DND-41 (cell line): ENCODE measurements at regions not wholly inside any gene's neighbourhood (a gene's known extent, or its start where the extent isn't known, plus 50 kb on each side); places are given as distances from the start of the nearest gene placed in this dataset.

Experiments
- ATAC-seq: fragments of 200-7000 bp; cut with Tn5 transposase; 3 replicates; pipeline ENCODE4 v1.9.1; 2021; ENCODE audit warnings: low read depth; ENCODE audit not compliant: insufficient read depth
- DNase-seq: peaks from one replicate; pipeline ENCODE4 v3.0.0-alpha.2; 2020
- H2AFZ ChIP-seq: 2 replicates; pipeline ENCODE4 v1.6.0; 2012; ENCODE audit warnings: low read depth, low read length
- H3K27ac ChIP-seq: 2 replicates; pipeline ENCODE4 v1.5.1; 2012; ENCODE audit warnings: low read length, inconsistent platforms
- H3K27me3 ChIP-seq: fragments of 200-600 bp; sonication (generic); 2 replicates; pipeline ENCODE4 v1.6.0; 2012; ENCODE audit warnings: low read length, mild to moderate bottlenecking, inconsistent platforms; ENCODE audit not compliant: insufficient read depth, poor library complexity
- H3K36me3 ChIP-seq: 2 replicates; pipeline ENCODE4 v1.5.1; 2012; ENCODE audit warnings: low read length, inconsistent platforms; ENCODE audit not compliant: insufficient read depth
- H3K4me1 ChIP-seq: 2 replicates; pipeline ENCODE4 v1.5.1; 2012; ENCODE audit warnings: mild to moderate bottlenecking, low read length; ENCODE audit not compliant: insufficient read depth
- H3K4me2 ChIP-seq: 2 replicates; pipeline ENCODE4 v1.6.0; 2012; ENCODE audit warnings: mild to moderate bottlenecking, moderate library complexity, low read length, inconsistent platforms; ENCODE audit not compliant: insufficient read depth
- H3K4me3 ChIP-seq, 2 experiments: fragments of 200-600 bp in 1 of 2; shearing (Covaris generic) in 1 of 2; 2 replicates each; pipeline ENCODE4 v1.5.1; 2012 to 2016; ENCODE audit warnings: inconsistent platforms in 2 of 2, low read length in 2 of 2, mild to moderate bottlenecking in 2 of 2, low read depth in 1 of 2, moderate library complexity in 1 of 2
- H3K79me2 ChIP-seq: 2 replicates; pipeline ENCODE4 v1.6.0; 2012; ENCODE audit warnings: low read length, inconsistent platforms; ENCODE audit not compliant: insufficient read depth
- H3K9ac ChIP-seq: 2 replicates; pipeline ENCODE4 v1.6.0; 2012; ENCODE audit warnings: low read depth, mild to moderate bottlenecking, inconsistent platforms, low read length, moderate library complexity
- H3K9me3 ChIP-seq: 2 replicates; pipeline ENCODE4 v1.5.1; 2012; ENCODE audit warnings: low read length, moderate library complexity, mild to moderate bottlenecking, inconsistent platforms; ENCODE audit not compliant: insufficient read depth, severe bottlenecking
- H4K20me1 ChIP-seq: 2 replicates; pipeline ENCODE4 v1.6.0; 2012; ENCODE audit warnings: low read length; ENCODE audit not compliant: insufficient read depth
- CTCF ChIP-seq: IDR thresholded peaks from 2 replicates; pipeline ENCODE4 v1.5.1; 2012; ENCODE audit warnings: borderline replicate concordance, low read length, moderate library complexity, mild to moderate bottlenecking; ENCODE audit not compliant: poor library complexity, severe bottlenecking; ENCODE audit errors: extremely low read depth
- EZH2 ChIP-seq: IDR thresholded peaks from 3 replicates; pipeline ENCODE4 v1.6.1; 2012; ENCODE audit warnings: borderline replicate concordance, low read depth, mild to moderate bottlenecking, moderate library complexity, low read length, inconsistent platforms; ENCODE audit not compliant: severe bottlenecking

DNA sequence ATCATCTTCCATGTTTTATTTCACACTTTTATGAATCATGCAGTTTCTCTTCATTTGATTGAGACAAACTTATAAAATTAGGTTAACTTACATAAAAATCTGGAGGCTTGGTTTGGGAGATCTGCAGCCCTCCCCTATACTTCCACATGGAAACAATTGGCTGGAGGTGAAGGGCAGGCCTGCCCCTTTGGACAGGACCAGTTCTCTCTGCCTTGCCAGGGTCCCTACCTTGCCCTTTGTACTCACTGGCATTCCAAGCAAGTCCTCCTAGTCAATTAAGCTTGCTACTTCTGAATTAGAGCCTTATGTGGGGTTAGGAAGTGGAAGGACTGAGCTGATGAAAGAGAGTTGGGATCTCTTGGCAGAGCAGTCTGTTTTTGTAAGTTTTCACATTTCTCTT is 257.3 kb downstream of the GAS1 start:
- H3K79me2 ChIP-seq = no peaks in the 10 kb centered on the region
- no peak overlapping the region for H3K4me2 ChIP-seq
- H3K4me1 ChIP-seq = no peaks in the 10 kb centered on the region
- no peak overlapping the region for H3K9ac ChIP-seq
- TF ChIP-seq CTCF = no peak
- no peak for TF ChIP-seq EZH2
- no peaks in the 10 kb centered on the region for H3K9me3 ChIP-seq
- H2AFZ ChIP-seq = no peak overlapping the region
- H3K4me3 ChIP-seq = no peak overlapping the region
- no peak for DNase-seq
- no peak overlapping the region for H3K27ac ChIP-seq
- H3K36me3 ChIP-seq = no peaks in the 10 kb centered on the region
- H3K27me3 ChIP-seq = no peaks in the 10 kb centered on the region
- H4K20me1 ChIP-seq = no peaks in the 10 kb centered on the region
- ATAC-seq = no peak

DNA sequence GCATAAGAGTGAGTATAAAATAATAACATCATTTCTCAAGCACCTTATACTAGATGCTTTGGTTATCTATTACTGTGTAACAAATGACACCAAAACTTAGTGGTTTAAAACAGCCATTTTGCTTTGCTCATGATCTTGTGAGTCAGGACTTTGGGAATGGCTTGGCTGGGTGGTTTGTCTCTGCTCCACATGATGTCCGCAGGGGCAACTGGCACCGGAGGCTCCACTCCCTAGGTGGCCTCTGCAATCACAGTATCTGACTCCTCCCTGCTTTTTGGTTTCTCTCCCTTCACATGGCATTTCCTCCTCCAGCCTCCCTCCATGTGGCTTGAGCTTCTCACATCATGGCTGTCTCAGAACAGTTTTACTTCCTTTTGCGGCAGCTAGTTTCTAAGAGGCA is 259.5 kb downstream of the GAS1 start:
- no peak for DNase-seq
- no peak overlapping the region for H3K27ac ChIP-seq
- H3K9me3 ChIP-seq = no peaks in the 10 kb centered on the region
- no peaks in the 10 kb centered on the region for H3K4me1 ChIP-seq
- no peak overlapping the region for H2AFZ ChIP-seq
- TF ChIP-seq CTCF (no peak), EZH2 (no peak)
- H3K27me3 ChIP-seq = no peaks in the 10 kb centered on the region
- H4K20me1 ChIP-seq = no peaks in the 10 kb centered on the region
- no peak overlapping the region for H3K9ac ChIP-seq
- no peak overlapping the region for H3K4me2 ChIP-seq
- no peaks in the 10 kb centered on the region for H3K36me3 ChIP-seq
- H3K4me3 ChIP-seq = no peak overlapping the region
- ATAC-seq = no peak
- no peaks in the 10 kb centered on the region for H3K79me2 ChIP-seq

DNA sequence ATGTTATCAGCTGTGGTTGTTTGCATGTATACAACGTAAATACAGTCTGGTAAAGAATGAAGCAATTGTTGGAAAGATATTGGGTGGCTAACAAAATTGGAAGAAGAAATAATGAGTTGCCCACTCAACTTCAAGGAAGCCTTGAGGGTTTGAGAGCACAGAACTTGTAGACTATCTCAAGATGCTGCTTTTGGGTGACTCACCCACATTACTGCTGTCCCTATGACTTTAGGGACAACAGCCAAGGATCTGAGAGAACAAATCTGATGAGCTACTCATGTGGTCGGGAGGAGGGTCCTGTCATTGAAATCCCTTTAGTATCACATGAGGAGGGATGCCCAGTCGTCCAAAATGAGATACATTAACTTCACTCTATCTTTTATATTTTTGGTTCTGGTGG is 261.8 kb downstream of the GAS1 start:
- DNase-seq = no peak
- Histone ChIP-seq H3K4me3 (no peak overlapping the region), H4K20me1 (no peaks in the 10 kb centered on the region), H3K27me3 (no peaks in the 10 kb centered on the region), H3K9ac (no peak overlapping the region), H3K27ac (no peak overlapping the region), H3K4me1 (no peaks in the 10 kb centered on the region), H3K4me2 (no peak overlapping the region), H3K36me3 (no peaks in the 10 kb centered on the region), H3K9me3 (no peaks in the 10 kb centered on the region), H3K79me2 (no peaks in the 10 kb centered on the region), H2AFZ (no peak overlapping the region)
- ATAC-seq = no peak
- TF ChIP-seq CTCF (no peak), EZH2 (no peak)

- H3K4me1 ChIP-seq = no peaks in the 10 kb centered on the region
- no peaks in the 10 kb centered on the region for H3K9me3 ChIP-seq
- no peak overlapping the region for H3K27ac ChIP-seq
- TF ChIP-seq CTCF (no peak), EZH2 (no peak)
- H3K79me2 ChIP-seq = no peaks in the 10 kb centered on the region
- no peak overlapping the region for H2AFZ ChIP-seq
- no peaks in the 10 kb centered on the region for H4K20me1 ChIP-seq
- H3K4me3 ChIP-seq = no peak overlapping the region
- H3K9ac ChIP-seq = no peak overlapping the region
- H3K4me2 ChIP-seq = no peak overlapping the region
- no peak for ATAC-seq
- no peak for DNase-seq
- H3K27me3 ChIP-seq = no peaks in the 10 kb centered on the region
- H3K36me3 ChIP-seq = no peaks in the 10 kb centered on the region
Observed at GRCh38 chr9:86684148-86684547, 263.2 kb downstream of the GAS1 start.
